Ovary (tissue), 3 donors: ENCODE measurements at regions not wholly inside any gene's neighbourhood (a gene's known extent, or its start where the extent isn't known, plus 50 kb on each side); places are given as distances from the start of the nearest gene placed in this dataset.

Experiments
- EP300 ChIP-seq: sonication (generic); formaldehyde crosslinking; IDR thresholded peaks from one replicate; pipeline ENCODE4 v1.6.1; 2017; ENCODE audit warnings: antibody characterized with exemption
- POLR2A ChIP-seq: fragments of 450-650 bp; IDR thresholded peaks from one replicate; pipeline ENCODE4 v1.6.1; 2017; ENCODE audit warnings: antibody characterized with exemption, mild to moderate bottlenecking, moderate library complexity
- TF ChIP-seq, protein P1 (sequence below), 3 donors: fragments of 450-650 bp in 2 of 3; fragments of 200-600 bp in 1 of 3; IDR thresholded peaks; one replicate each; pipeline versions ENCODE4 v1.5.1 to v1.8.0; 2016 to 2022; ENCODE audit warnings: antibody characterized with exemption in 3 of 3, mild to moderate bottlenecking in 1 of 3
- donor health status: DM: no; HTN: no; CAD: no.

DNA sequence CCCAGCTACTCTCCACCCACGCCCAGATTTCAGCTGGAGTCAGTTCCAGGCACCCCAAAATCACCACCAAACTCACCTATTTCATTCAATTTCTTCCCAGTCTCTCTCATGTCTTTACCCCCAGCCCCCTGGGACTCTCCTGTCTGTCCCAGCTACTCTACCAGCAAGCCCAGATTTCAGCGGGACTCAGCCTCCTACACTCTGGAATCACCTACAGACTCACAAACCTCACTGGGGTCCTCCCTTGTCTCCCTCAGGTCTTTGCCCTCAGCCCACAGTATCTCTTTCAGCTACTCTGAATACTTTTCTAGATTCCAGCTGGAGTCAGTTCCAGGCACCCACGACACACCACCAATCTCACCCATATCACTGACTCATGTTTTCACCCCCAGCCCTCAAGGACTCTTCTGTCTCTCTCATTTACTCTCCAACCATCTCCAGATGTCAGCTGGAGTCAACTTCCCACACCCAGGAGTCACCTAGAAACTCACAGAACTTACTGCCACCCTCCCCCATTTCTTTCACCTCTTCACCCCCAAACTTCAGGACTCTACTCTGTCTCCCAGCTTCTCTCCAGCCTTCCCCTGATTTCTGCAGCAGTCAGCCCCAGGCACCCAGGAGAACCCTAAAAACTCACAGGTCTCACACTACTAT lies 1529.3 kb upstream of the TPTE start:
- TF ChIP-seq, protein P1, sequence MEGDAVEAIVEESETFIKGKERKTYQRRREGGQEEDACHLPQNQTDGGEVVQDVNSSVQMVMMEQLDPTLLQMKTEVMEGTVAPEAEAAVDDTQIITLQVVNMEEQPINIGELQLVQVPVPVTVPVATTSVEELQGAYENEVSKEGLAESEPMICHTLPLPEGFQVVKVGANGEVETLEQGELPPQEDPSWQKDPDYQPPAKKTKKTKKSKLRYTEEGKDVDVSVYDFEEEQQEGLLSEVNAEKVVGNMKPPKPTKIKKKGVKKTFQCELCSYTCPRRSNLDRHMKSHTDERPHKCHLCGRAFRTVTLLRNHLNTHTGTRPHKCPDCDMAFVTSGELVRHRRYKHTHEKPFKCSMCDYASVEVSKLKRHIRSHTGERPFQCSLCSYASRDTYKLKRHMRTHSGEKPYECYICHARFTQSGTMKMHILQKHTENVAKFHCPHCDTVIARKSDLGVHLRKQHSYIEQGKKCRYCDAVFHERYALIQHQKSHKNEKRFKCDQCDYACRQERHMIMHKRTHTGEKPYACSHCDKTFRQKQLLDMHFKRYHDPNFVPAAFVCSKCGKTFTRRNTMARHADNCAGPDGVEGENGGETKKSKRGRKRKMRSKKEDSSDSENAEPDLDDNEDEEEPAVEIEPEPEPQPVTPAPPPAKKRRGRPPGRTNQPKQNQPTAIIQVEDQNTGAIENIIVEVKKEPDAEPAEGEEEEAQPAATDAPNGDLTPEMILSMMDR (IDR thresholded peaks at IDR 0.05): no peak
- TF ChIP-seq POLR2A (no peak), EP300 (no peak)
